Neuronal stem cell (in vitro differentiated cells): ENCODE measurements at regions not wholly inside any gene's neighbourhood (a gene's known extent, or its start where the extent isn't known, plus 50 kb on each side); places are given as distances from the start of the nearest gene placed in this dataset.
"Not testable (repeated sequence)": the region's sequence is repeated elsewhere in the genome, so short reads cannot be mapped to it uniquely, and the experiment has no call there.

ENCODE experiments used
- DNase-seq: peaks from one replicate; pipeline ENCODE4 v3.0.0-alpha.2; 2013; ENCODE audit warnings: low spot score
- H2AFZ ChIP-seq: one replicate; pipeline ENCODE4 v1.6.1; 2013; ENCODE audit warnings: mild to moderate bottlenecking, low read length, inconsistent platforms
- H2AK5ac ChIP-seq: 2 replicates; pipeline ENCODE4 v1.6.1; 2013; ENCODE audit warnings: low read depth, mild to moderate bottlenecking, inconsistent platforms, low read length, moderate library complexity, mixed read lengths
- H2BK120ac ChIP-seq: 2 replicates; pipeline ENCODE4 v1.6.1; 2013; ENCODE audit warnings: low read depth, mild to moderate bottlenecking, inconsistent platforms, low read length, moderate library complexity, mixed read lengths
- H2BK12ac ChIP-seq: one replicate; pipeline ENCODE4 v1.6.1; 2013; ENCODE audit warnings: low read length, inconsistent platforms
- H2BK15ac ChIP-seq: 2 replicates; pipeline ENCODE4 v1.6.1; 2013; ENCODE audit warnings: mild to moderate bottlenecking, low read length, inconsistent platforms, mixed read lengths
- H2BK5ac ChIP-seq: one replicate; pipeline ENCODE4 v1.6.1; 2013; ENCODE audit warnings: inconsistent platforms, mild to moderate bottlenecking, low read length, moderate library complexity
- H3K14ac ChIP-seq: one replicate; pipeline ENCODE4 v1.6.1; 2013; ENCODE audit warnings: low read length, inconsistent platforms
- H3K18ac ChIP-seq: 2 replicates; pipeline ENCODE4 v1.6.1; 2013; ENCODE audit warnings: low read length, inconsistent platforms
- H3K23ac ChIP-seq: 2 replicates; pipeline ENCODE4 v1.6.1; 2013; ENCODE audit warnings: low read depth, mild to moderate bottlenecking, mixed read lengths, low read length, inconsistent platforms; ENCODE audit not compliant: poor library complexity
- H3K27ac ChIP-seq: replicated peaks from 3 replicates; pipeline ENCODE4 v1.5.1; 2013; ENCODE audit warnings: low read length, inconsistent platforms
- H3K27me3 ChIP-seq, 3 experiments: 2 replicates each; pipeline ENCODE4 v1.6.1; 2013; ENCODE audit warnings: low read length in 3 of 3, mild to moderate bottlenecking in 2 of 3, inconsistent platforms in 1 of 3, low read depth in 1 of 3, mixed read lengths in 1 of 3, moderate library complexity in 1 of 3; ENCODE audit not compliant: control insufficient read depth in 3 of 3, insufficient read depth in 3 of 3
- H3K36me3 ChIP-seq, 2 donors: replicated peaks in 1 of 2; 2 replicates each; pipeline ENCODE4 v1.6.1; 2013; ENCODE audit warnings: low read length in 2 of 2; ENCODE audit not compliant: control insufficient read depth in 2 of 2, insufficient read depth in 2 of 2
- H3K4ac ChIP-seq: 2 replicates; pipeline ENCODE4 v1.6.1; 2013; ENCODE audit warnings: inconsistent platforms, mild to moderate bottlenecking, low read length, moderate library complexity
- H3K4me1 ChIP-seq, 2 donors: 1 replicate in 1 of 2; 2 replicates in 1 of 2; pipeline ENCODE4 v1.6.1; 2013; ENCODE audit warnings: low read length in 2 of 2, low read depth in 1 of 2; ENCODE audit not compliant: control insufficient read depth in 2 of 2, insufficient read depth in 1 of 2
- H3K4me2 ChIP-seq: one replicate; pipeline ENCODE4 v1.6.1; 2013; ENCODE audit warnings: mild to moderate bottlenecking, low read length, inconsistent platforms; ENCODE audit not compliant: insufficient read depth, poor library complexity, severe bottlenecking
- H3K4me3 ChIP-seq, 2 donors: 2 replicates each; pipeline ENCODE4 v1.5.1; 2013; ENCODE audit warnings: low read length in 2 of 2, mild to moderate bottlenecking in 2 of 2, inconsistent platforms in 1 of 2, moderate library complexity in 1 of 2
- H3K79me1 ChIP-seq: one replicate; pipeline ENCODE4 v1.6.1; 2013; ENCODE audit warnings: low read depth, mild to moderate bottlenecking, inconsistent platforms, low read length, moderate library complexity
- H3K9ac ChIP-seq: one replicate; pipeline ENCODE4 v1.6.1; 2013; ENCODE audit warnings: mild to moderate bottlenecking, low read depth, low read length, inconsistent platforms; ENCODE audit not compliant: poor library complexity
- H3K9me3 ChIP-seq, 2 donors: replicated peaks in 1 of 2; 2 replicates each; pipeline versions ENCODE3 to v1.6.1; 2013; ENCODE audit warnings: low read length in 2 of 2, mild to moderate bottlenecking in 2 of 2, inconsistent platforms in 1 of 2, low read depth in 1 of 2, mixed read lengths in 1 of 2, moderate library complexity in 1 of 2; ENCODE audit not compliant: control insufficient read depth in 2 of 2, insufficient read depth in 1 of 2
- H4K8ac ChIP-seq: one replicate; pipeline ENCODE4 v1.6.1; 2013; ENCODE audit warnings: low read depth, mild to moderate bottlenecking, inconsistent platforms, low read length, moderate library complexity
- H4K91ac ChIP-seq: one replicate; pipeline ENCODE4 v1.6.1; 2013; ENCODE audit warnings: low read length, low read depth, mild to moderate bottlenecking, inconsistent platforms; ENCODE audit not compliant: poor library complexity
- WGBS, 2 donors: extraction: QIAGEN DNeasy Blood & Tissue Kit; methylation state at CpG; one replicate each; pipeline ENCODE4 v1.1.7; 2013; ENCODE audit warnings: missing lambda C conversion rate in 2 of 2, mixed read lengths in 1 of 2; ENCODE audit not compliant: insufficient read length in 2 of 2, insufficient replicate concordance in 1 of 2; ENCODE audit errors: extremely low coverage in 2 of 2; 5-methylcytosine and 5-hydroxymethylcytosine counted together

GRCh38 chrX:115394806-115395205 lies 105.3 kb downstream of the LUZP4 start:
- H3K4me3 ChIP-seq, H2BK120ac ChIP-seq, H2BK12ac ChIP-seq, H3K9ac ChIP-seq, H3K14ac ChIP-seq, H3K79me1 ChIP-seq, H3K4ac ChIP-seq, H2BK5ac ChIP-seq, H2AK5ac ChIP-seq, H3K4me1 ChIP-seq, H3K36me3 ChIP-seq, H3K18ac ChIP-seq, H4K91ac ChIP-seq, H3K4me2 ChIP-seq, H3K9me3 ChIP-seq, H4K8ac ChIP-seq, H3K23ac ChIP-seq, DNase-seq, H2BK15ac ChIP-seq, H3K27ac ChIP-seq, H3K27me3 ChIP-seq: not testable (repeated sequence)
- WGBS, 2 donors: no CpG with 5 or more reads among the region's 4 CpGs
- peak overlapping the region; percentile 40 for H2AFZ ChIP-seq

GRCh38 chrX:115399306-115399705 lies 109.8 kb downstream of the LUZP4 start:
- no peak overlapping the region for H2AK5ac ChIP-seq
- peaks cover 0 to 5% of the 10 kb centered on the region in 2 donors for H3K4me1 ChIP-seq
- no peak overlapping the region for H3K4me2 ChIP-seq
- no peak overlapping the region for H4K91ac ChIP-seq
- no peak overlapping the region for H2AFZ ChIP-seq
- no peak overlapping the region for H4K8ac ChIP-seq
- no peak overlapping the region for H2BK12ac ChIP-seq
- H3K4me3 ChIP-seq: no peak overlapping the region
- no peak overlapping the region for H3K27ac ChIP-seq
- no peak for DNase-seq
- no peak overlapping the region for H3K14ac ChIP-seq
- no peaks in the 10 kb centered on the region for H3K36me3 ChIP-seq
- H3K4ac ChIP-seq: no peak overlapping the region
- no peak overlapping the region for H3K23ac ChIP-seq
- no peak overlapping the region for H2BK120ac ChIP-seq
- H3K9ac ChIP-seq: no peak overlapping the region
- no peaks in the 10 kb centered on the region for H3K9me3 ChIP-seq
- H3K18ac ChIP-seq: no peak overlapping the region
- no peaks in the 10 kb centered on the region for H3K79me1 ChIP-seq
- H3K27me3 ChIP-seq: peaks cover 0 to 4% (median 0%) of the 10 kb centered on the region in 3 experiments
- no peak overlapping the region for H2BK5ac ChIP-seq
- no peak overlapping the region for H2BK15ac ChIP-seq
- WGBS, 2 donors: no CpG with 5 or more reads among the region's 2 CpGs

GRCh38 chrX:115400960-115401359 lies 111.4 kb downstream of the LUZP4 start:
- H3K4me2 ChIP-seq: no peak overlapping the region
- DNase-seq: peak; percentile 2
- no peak overlapping the region for H2BK120ac ChIP-seq
- H3K4ac ChIP-seq: no peak overlapping the region
- no CpG with 5 or more reads among the region's 3 CpGs for WGBS, 2 donors
- no peak overlapping the region for H2AFZ ChIP-seq
- no peak overlapping the region for H3K27ac ChIP-seq
- peaks cover 0 to 4% (median 0%) of the 10 kb centered on the region in 3 experiments for H3K27me3 ChIP-seq
- no peak overlapping the region for H3K18ac ChIP-seq
- no peak overlapping the region for H2BK5ac ChIP-seq
- no peak overlapping the region for H2AK5ac ChIP-seq
- no peak overlapping the region for H2BK12ac ChIP-seq
- H3K14ac ChIP-seq: no peak overlapping the region
- H4K8ac ChIP-seq: no peak overlapping the region
- H2BK15ac ChIP-seq: no peak overlapping the region
- H3K4me3 ChIP-seq: no peak overlapping the region
- H3K4me1 ChIP-seq: peaks cover 0 to 5% of the 10 kb centered on the region in 2 donors
- H3K36me3 ChIP-seq: no peaks in the 10 kb centered on the region
- H4K91ac ChIP-seq: no peak overlapping the region
- no peaks in the 10 kb centered on the region for H3K9me3 ChIP-seq
- H3K79me1 ChIP-seq: no peaks in the 10 kb centered on the region
- H3K23ac ChIP-seq: no peak overlapping the region
- H3K9ac ChIP-seq: no peak overlapping the region

- H2BK12ac ChIP-seq: no peak overlapping the region
- H3K9me3 ChIP-seq: no peaks in the 10 kb centered on the region
- H4K8ac ChIP-seq: no peak overlapping the region
- H3K4me1 ChIP-seq: peaks cover 0 to 5% of the 10 kb centered on the region in 2 donors
- H3K14ac ChIP-seq: no peak overlapping the region
- no peak overlapping the region for H2BK5ac ChIP-seq
- H3K79me1 ChIP-seq: no peaks in the 10 kb centered on the region
- no peak overlapping the region for H3K23ac ChIP-seq
- no peak overlapping the region for H2BK15ac ChIP-seq
- no peak overlapping the region for H2AFZ ChIP-seq
- whole genome bisulfite sequencing, 2 donors: no CpG with 5 or more reads among the region's 2 CpGs
- peaks cover 0 to 4% (median 0%) of the 10 kb centered on the region in 3 experiments for H3K27me3 ChIP-seq
- no peak overlapping the region for H3K9ac ChIP-seq
- no peak for DNase-seq
- H3K27ac ChIP-seq: no peak overlapping the region
- no peaks in the 10 kb centered on the region for H3K36me3 ChIP-seq
- no peak overlapping the region for H2BK120ac ChIP-seq
- no peak overlapping the region for H4K91ac ChIP-seq
- no peak overlapping the region for H3K4me2 ChIP-seq
- H2AK5ac ChIP-seq: no peak overlapping the region
- H3K18ac ChIP-seq: no peak overlapping the region
- H3K4ac ChIP-seq: no peak overlapping the region
- H3K4me3 ChIP-seq: no peak overlapping the region
Measured at GRCh38 chrX:115402299-115402698, 112.8 kb downstream of the LUZP4 start.
